ENCODE measurements at regions not wholly inside any gene's neighbourhood (a gene's known extent, or its start where the extent isn't known, plus 50 kb on each side); places are given as distances from the start of the nearest gene placed in this dataset.

DNA sequence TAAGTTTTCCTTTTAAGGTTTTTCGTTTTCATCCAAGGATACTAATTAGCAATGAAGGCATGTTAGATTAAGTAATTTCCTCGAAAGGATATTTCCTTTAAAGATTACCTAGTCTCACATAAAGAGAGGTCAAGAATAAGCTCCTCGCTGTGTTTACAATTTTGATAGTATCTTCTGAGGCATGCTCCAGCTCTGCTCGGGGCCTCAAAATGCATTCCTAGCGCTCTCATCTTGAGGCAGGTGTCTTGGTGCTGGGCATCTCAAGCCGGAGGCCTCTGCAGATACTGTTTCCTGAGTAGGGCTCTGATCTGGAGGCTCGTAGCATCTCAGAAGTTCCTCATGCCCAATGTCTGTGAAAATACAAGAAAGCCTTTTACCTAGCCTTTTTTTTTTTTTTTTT lies 128.6 kb upstream of the SNX19 start:
- no peak for DNase-seq (ENCODE audit: low read depth, low spot score)

DNA sequence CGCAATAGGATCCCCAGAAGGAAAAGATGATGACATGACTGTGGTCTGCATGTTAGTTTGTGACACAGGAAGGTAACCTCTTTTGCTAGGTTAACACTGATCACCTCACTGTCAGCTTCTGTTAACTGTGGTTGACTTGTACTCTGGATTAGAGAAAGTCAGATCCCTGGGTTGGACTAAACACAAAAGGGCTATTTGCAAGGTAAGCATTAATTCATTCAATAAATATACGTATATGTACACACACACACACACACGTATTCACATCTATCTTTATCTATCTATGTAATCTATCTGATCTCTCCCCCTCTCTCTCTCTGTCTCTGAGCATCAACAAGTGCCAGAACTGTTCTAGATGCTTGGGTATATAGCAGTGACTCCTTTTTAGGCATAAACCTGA lies 136.1 kb upstream of the SNX19 start:
- no peak for DNase-seq (ENCODE audit: low read depth, low spot score)

DNA sequence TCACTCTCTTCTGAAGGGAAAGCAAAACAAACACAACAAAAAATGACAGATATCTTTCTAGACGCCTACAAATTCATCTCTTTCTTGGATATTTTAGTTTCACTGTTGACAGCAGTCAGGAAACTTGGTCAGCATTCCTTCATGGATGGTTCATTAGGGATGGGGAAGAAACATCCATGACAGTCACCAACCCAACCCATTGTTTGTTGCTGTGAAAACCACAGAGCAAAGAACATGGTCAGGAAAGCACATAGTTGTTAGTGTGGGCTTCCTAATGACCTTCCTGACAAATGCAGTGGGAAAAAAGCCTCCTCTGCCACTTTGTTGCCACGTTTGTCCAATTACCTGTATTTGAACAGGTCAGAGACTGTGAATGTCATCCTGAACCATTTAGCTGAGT lies 139.8 kb upstream of the SNX19 start:
- no peak for DNase-seq (ENCODE audit: low read depth, low spot score)

DNA sequence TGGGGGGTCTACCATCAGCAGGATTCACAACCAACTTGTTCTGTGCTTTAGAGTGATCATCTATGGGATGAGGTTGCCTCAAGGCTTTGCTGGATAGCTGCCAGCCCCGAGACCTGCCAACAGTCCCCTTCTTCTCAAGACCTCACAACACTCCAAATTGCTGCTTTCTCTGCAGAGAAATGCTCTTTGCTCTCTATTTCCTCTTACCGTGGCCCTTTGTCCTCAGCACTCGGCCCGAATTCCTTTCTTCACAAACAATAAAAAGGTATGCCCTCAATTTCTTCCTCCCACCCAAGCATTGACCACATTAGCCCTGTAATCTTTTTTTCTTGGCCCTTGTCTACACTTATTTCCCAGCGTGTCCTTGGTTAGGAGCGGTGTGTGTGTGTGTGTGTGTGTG lies 147.4 kb upstream of the SNX19 start:
- no peak for DNase-seq (ENCODE audit: low read depth, low spot score)

DNA sequence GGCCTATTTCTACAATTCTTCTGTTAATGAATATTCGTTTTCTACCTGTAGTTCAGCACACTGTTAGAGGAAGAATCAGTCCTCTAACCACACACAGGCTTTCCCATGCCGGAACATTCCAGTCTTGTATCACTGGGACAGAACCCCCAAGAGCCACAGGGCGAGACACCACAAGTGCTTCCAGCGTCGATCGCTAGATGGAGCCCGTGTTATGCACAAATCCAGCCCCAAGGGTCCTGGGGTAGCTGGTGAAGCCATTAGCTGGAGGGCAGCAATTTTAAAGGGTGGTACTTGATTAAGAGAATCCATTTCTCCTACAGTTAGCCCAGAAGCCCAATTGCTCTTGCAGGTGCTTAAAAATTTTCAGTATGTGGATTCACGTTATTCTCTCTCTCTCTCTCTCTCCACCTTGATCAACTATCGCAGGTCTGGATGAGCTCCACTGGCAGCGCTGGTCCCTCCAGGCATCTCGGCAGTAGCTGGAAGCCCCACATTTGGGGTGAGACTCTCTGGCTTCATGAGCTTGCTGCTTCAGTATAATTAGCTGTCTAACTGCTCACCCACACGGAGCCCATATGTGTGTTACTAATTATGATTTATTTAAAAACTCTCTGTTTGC lies 148.2 kb upstream of the SNX19 start:
- peak; percentile 80 for DNase-seq (ENCODE audit: low read depth, low spot score)

DNA sequence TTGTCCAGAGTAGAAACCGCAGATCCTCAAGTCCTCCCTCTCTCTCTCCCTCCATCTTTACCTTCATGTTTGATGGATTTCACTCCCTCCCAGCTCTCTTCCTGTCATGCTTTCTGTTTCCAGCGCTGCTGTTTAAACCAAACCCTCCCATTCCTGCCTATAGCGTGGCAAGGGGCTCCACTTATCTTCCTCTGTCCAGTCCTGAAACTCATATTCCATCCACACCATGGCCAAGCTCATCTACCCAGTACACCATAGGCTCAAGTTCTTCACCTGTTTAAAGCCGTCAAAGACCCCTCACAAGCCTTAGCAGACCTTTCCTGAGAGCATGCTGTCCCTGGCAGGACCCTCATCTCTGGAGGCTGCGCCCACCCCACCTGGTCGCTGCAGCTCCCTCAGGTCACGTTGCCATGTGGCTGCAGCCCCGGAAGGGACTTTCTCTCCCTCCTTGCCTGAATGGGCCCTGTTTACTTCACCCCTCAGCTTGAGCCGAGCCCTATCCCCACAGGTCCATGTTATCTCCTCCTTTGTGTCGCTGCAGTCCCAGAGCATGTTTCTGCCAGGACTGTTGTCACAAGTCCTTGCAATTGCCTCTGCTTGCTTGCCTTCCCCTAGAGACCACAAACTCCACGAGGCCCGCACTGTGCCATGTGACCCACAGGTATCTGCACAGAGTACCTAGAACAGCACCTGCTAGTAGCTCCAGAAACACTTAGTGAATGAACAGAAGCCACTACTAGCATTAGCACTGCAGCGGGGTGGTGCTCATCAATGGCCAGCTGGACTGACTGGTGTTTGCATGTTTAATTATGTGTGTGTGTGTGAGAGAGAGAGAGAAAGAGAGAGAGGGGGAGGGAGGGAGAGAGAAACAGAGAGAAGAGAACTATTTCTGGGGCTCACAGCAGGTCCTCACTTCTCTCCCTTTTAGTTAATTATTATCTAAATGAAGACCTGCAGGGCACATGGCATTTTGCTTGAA lies 149.4 kb upstream of the SNX19 start:
- no peak for DNase-seq (ENCODE audit: low read depth, low spot score)

DNA sequence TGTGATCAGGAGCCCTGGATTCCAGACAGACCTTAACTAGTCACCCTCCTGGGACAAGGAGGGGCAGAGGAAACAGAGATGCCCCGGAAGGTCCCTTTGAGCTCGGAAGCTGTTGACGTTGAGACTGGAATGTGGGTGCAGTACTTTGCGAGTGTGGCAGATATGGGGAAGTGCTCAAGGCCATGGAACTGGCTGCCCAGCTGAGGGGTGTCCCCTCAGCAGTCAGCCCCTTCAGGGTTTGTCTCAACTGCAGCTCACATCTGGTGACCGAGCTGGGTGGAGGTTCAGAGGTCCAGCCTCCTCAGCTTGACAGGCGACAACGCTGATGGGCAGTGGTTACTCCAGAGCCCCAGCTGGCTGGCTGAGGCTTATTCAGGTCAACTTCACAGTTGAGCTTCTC lies 150.3 kb upstream of the SNX19 start:
- DNase-seq (ENCODE audit: low read depth, low spot score), result no peak

DNA sequence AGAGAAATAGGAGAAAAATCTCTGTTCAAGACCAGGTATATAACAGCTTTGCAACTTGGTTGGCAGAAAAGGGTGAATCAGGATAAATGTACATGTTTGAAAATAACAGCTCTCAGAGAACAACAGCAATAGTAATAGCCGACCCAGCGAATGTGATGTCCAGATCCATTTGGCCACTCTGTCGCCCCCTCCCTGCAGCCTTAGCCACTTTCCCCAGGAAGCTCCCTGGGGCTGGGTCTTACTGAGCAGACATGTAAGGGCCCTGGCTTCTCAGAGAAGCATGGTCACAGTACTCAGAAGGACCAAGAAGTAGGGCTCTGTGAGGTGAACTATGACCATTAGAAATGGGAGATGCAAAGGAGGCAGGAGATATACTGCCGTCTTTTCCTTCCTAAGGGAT lies 154.1 kb upstream of the SNX19 start:
- no peak for DNase-seq (ENCODE audit: low read depth, low spot score)

DNA sequence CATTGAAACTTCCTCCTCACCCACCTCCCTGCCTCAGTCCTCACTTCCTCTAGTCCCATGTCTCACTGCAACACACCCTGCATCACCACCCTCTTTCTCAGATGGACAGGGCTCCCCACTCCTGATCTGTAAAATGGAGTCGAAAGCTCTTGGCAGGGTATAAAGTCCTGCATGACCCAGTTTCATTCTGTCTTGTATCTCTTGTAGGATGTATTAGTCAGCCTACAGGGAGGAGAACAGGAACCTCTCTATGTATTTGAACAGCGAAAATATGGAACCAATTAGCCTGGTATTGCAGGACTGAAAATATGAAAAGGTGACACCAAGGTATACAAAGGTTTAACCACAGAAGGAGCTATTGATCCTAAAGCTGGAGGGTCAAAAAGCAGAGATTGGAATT lies 156.9 kb upstream of the SNX19 start:
- DNase-seq (ENCODE audit: low read depth, low spot score), result no peak

DNA sequence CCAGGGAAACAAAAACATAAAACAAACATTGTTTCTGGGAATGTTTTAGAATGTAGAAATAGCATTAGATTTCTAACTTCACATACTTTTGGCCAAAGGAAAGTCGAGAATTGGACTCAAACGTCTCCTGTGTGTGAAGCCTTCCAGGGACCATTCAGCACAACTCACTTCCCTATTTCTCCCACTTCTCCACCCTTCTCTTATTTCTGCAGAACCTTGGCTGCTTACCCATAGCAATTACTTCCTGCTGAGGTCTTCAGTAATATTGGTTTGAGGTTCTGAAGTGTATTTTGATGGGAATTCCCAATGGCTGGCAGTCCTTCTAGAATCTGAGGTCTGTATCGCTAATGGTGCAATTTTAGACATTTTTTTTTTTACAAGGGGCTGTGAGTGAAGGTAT lies 158.3 kb upstream of the SNX19 start:
- DNase-seq (ENCODE audit: low read depth, low spot score), result no peak

DNA sequence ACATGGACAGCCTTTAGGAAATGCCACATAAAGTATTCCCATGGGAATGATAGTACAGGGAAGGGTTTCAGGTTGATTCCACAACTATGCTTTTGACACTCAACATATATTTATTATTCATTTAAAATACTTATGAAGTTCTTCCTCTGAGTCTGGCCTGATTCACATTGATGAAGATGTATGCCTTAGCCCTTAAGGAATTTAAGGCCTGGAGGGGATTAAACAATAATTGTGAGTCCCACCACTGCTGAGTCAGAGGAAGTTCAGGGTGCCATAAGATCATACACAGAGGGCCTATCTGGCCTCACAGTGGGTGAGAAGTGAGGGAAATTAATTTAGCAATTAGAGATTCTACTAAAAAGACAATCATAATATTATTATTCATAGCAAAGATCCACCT lies 161.1 kb upstream of the SNX19 start:
- DNase-seq (ENCODE audit: low read depth, low spot score), result no peak

DNA sequence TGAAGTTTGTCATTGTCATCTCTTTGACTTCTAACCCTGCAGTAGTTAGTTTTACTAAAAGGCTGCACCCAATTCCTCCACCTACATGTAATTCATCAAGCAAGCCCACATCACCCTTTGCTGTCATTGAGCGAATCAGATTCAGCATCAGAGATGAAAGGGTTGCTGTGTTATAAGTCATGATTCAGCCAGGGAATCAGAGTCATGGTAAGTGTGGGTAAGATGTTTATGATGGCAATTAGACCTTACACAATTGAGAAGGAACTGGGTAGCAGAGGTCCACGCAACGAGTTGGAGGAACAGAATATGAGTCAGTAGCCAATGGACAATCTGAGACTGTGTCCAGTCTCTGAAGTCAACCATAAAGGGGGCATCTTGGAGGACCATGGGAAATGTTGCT lies 162.8 kb upstream of the SNX19 start:
- no peak for DNase-seq (ENCODE audit: low read depth, low spot score)

DNA sequence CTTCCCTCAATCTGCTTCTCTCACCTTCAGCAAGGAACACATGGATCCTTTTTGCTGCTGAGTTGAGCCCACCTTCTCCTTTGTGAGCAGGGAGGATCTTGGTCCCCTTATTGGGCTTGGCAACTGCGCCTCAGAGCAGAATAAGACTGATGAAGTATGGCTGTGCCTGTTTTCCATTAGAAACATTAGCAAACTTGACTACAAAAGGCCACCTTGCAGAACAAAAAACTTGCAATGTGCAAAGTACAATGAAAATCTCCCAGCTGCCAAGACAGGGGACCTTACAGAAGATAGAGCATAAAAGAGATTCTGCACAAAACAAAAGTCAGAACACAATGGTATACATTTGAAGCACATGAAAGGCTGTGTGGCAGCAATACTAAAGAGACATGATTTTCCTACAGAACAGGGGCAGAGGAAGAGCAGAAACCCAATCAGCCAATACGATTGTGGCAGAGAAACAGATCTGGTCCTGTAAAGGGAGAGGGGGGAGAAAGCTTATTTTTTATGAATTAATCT lies 173.5 kb upstream of the SNX19 start:
- DNase-seq (ENCODE audit: low read depth, low spot score), result no peak

DNA sequence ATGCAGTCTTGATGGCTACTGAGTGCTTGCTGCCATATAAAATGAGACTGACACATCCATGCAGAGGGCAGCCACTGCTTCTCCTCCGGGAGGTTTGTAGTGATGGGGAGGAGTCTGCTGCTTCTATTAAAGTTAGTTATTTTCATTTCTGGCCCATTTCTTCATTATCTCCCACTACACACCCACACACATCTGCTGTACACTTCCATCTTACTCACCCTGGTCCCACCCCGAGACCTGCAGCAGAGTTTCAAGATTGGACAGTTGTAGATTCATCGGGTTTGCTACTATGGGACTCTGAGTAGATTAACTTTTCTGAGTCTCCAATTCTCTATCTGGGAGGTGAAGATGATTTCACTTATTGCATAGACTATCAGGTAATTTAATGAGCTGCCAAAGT lies 176.2 kb upstream of the SNX19 start:
- DNase-seq (ENCODE audit: low read depth, low spot score), result no peak

DNA sequence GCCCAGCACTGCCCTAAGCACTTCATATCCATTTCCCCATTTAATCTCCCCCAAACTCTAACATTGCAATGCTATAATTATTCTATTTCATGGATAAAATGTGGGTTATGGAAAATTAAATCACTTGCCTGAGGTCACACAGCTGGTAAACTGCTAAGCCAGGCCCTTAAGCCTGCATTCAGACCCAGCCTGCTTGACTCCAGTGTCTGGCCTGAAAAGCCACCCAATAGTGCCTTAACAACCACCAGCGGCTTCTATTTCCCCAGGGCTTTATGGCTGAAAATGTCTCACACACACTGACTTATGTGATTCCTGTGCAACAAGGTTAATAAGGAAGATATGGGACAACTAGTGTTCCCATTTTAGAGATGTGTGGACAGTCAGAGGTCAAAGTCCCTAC lies 178.5 kb upstream of the SNX19 start:
- no peak for DNase-seq (ENCODE audit: low read depth, low spot score)

DNA sequence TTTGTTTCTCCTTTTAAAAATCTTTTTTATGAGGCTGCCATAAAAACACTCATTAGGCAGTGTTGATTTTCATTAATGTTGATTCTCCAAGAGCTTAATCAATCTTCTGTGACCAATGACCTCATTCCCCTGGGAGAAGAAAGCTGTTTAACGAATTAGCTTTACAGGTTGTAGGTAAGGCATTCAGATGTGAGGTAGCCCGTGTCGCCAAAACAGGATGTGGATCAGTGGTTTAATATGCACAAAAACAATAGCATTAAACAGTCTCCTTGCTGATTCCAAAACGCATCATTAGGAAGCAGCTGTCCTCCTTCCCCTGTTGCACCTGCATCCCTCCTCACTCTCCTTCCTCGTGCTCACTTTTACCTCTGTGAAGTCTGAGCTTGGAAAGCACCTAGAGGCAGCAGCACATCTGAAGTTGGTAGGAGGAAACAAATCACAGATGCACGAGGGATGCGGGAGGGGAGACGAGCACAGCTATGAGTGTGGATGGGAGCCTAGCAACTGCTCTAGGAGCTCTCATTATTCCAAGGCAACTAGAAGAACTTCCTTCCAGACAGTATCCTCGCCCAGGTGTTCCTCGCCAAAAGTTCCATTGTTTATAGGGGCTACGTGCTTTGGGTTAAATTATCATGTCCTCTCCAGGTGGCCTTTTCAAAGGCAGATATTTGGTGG lies 179.4 kb upstream of the SNX19 start:
- DNase-seq (ENCODE audit: low read depth, low spot score), result no peak

DNA sequence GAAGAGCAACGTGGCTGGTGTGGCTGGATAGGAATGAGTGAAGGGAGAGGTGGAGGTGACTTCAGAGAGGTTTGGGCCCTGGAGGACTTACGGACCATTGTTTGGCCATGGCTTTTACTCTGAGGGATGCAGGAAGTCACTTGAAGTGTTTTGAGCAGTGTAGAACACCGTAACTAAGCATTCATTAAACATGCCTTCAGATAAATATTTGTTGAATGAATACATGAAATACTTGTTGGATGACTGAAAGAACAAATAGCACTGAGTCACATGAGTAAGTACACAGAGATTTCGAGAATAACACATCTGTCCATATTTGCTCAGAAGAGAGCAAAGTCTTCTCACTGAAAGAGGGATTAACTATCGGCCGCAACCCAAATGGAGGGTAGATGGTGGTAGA lies 182.7 kb upstream of the SNX19 start:
- no peak for DNase-seq (ENCODE audit: low read depth, low spot score)

DNA sequence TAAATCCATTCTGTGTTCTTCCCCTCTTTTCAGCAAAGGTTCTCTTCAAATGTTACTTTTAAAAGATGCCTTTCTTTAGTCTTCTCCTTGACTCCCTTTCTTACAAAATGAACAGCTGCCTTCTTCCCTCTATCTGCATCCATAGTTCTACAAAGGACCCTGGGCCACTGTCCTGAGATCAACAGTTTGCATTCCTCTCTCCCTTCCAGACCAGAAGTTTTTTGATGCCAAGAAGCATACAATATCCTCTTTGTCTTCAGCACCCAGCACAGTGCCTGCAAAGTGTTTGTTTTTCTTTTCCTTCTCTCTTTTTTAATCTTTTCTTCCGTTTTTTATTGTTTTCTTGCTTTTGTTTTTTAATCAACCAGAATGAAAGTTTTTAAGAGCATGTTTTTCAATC lies 183.5 kb upstream of the SNX19 start:
- DNase-seq (ENCODE audit: low read depth, low spot score), result no peak

DNA sequence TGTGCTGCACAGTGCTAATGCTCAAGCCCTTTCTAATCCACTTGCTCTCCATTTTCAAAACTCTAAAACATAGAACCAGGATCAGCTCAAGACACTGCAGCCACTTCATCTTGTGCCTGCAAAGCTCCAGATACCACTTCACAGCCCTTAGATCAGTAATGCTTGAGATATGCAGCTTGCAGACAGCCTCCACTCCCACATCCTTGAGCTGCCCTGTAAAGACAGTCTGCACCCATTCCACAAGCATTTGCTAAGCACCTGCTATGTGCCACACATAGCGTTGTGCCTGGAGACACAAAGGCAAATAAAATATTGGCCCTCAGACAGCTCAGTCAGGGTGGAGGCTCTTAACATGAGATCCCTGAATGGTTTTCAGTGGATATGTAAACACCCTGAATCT lies 192.5 kb upstream of the SNX19 start:
- no peak for DNase-seq (ENCODE audit: low read depth, low spot score)

DNA sequence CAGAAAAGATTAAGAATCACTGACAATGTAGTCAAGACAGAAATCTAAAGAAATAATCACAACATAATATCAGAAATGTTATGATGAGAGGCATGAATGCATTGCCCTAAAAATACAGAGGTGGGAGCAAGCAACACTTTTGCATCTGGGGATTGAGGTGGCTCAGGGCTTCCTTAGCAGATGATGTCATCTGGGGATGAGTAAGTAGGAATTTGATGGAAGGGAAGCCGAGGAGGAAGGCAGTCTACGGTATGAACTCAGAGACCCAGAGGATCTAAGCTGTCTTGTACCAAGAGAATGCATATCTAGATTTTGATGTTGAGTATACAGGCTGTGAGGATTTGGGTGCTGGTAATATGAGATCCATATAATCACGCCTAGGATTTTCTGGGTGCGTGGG lies 193.0 kb upstream of the SNX19 start:
- no peak for DNase-seq (ENCODE audit: low read depth, low spot score)

DNA sequence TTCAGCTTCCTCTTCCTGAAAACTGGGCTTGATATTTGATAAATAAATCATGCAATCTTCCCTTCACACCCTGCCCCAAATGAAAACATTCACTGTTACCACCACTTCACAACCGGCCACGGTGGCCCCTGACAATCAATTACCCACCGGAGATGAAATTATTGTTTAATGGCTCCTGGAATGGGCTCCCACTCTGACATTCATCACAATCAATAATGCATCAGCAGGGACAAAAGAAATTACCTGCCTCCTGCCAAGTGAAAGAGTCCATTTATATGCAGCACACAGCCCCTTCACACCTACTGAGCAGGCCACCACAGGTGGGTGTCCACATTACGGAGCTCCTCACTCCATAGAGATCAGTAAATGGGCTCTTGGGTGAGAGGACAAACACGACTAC lies 193.5 kb upstream of the SNX19 start:
- DNase-seq (ENCODE audit: low read depth, low spot score), result no peak

DNA sequence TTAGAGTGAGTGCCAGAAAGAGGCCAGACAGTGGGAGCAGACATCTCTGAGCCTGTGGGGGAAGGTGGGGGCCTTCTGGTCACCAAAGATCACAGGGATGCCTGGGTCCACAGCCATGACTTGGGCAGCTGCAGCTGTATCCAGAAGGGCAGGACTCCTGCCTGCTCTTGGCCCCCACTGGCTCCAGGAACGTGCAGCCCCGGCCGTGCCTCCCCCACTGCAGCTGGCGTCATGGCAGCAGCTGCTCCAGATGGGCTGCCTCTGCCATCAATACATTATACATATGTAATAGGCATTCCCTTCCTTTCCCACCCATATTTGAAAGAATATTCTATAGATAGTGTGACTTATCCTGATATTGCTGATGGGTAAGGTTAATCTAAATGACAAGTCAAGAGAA lies 195.5 kb upstream of the SNX19 start:
- DNase-seq (ENCODE audit: low read depth, low spot score), result no peak

DNA sequence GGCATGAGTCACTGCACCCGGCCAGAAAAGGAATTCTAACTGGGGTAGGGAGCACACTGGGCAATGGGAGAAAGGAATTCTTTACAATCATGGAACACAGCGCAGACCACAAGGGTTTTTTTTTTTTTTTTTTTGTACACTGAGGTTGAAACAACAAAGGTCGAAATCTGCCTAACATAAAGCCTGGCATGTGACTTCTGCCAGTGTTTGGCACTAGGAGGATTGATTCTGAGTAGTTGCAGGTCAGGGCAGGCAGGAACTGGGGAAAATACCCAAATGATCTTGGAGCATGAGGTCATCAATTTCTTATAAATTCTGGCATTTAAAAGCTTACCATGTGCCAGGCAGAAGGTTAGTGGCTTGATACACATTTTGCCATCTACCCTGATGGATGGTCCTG lies 202.0 kb upstream of the SNX19 start:
- DNase-seq (ENCODE audit: low read depth, low spot score), result no peak

Measured in iPS DF 19.7 (cell line).